Activated T-cell treated with anti-CD3 and anti-CD28 coated beads, Interleukin-2, amount 50 U/mL, for 24 hours (primary cell): ENCODE measurements at regions not wholly inside any gene's neighbourhood (a gene's known extent, or its start where the extent isn't known, plus 50 kb on each side); places are given as distances from the start of the nearest gene placed in this dataset.
"Not testable (repeated sequence)": the region's sequence is repeated elsewhere in the genome, so short reads cannot be mapped to it uniquely, and the experiment has no call there.

Experiments used
- DNase-seq: peaks from one replicate; pipeline ENCODE4 v3.0.0-alpha.2; 2020
- H3K27ac Mint-ChIP-seq: 2 replicates; pipeline ENCODE4 v1.8.0; 2020; ENCODE audit warnings: mild to moderate bottlenecking, mixed read lengths
- H3K27me3 Mint-ChIP-seq: 2 replicates; pipeline ENCODE4 v1.8.0; 2020; ENCODE audit warnings: mixed read lengths
- H3K36me3 Mint-ChIP-seq: 2 replicates; pipeline ENCODE4 v1.8.0; 2020; ENCODE audit warnings: low read depth, mixed read lengths
- H3K4me1 Mint-ChIP-seq: 2 replicates; pipeline ENCODE4 v1.8.0; 2020; ENCODE audit warnings: low read depth, mixed read lengths
- H3K4me3 Mint-ChIP-seq: 2 replicates; pipeline ENCODE4 v1.8.0; 2020; ENCODE audit warnings: mild to moderate bottlenecking, moderate library complexity, mixed read lengths
- H3K9me3 Mint-ChIP-seq: 2 replicates; pipeline ENCODE4 v1.8.0; 2020; ENCODE audit warnings: mixed read lengths

GRCh38 chr7:136386876-136387275 is 409.7 kb upstream of the MTPN start:
- H3K9me3 Mint-ChIP-seq = no peaks in the 10 kb centered on the region
- H3K36me3 Mint-ChIP-seq = no peaks in the 10 kb centered on the region
- H3K27me3 Mint-ChIP-seq = no peaks in the 10 kb centered on the region
- DNase-seq = no peak
- H3K4me1 Mint-ChIP-seq = no peaks in the 10 kb centered on the region
- no peak overlapping the region for H3K27ac Mint-ChIP-seq
- H3K4me3 Mint-ChIP-seq = no peak overlapping the region

DNA sequence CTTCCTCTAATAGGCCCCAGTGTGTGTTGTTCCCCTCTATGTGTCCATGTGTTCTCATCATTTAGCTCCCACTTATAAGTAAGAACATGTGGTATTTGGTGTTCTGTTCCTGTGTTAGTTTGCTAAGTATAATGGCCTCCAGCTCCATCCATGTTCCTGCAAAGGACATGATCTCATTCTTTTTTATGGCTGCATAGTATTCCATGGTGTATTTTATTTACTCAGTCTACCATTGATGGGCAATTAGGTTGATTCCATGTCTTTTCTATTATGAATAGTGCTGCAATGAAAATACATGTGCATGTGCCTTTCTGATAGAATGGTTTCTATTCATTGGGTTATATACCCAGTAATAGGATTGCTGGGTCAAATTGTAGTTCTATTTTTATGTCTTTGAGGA is 394.2 kb upstream of the MTPN start:
- not testable (repeated sequence) for H3K27me3 Mint-ChIP-seq, H3K4me1 Mint-ChIP-seq

DNA sequence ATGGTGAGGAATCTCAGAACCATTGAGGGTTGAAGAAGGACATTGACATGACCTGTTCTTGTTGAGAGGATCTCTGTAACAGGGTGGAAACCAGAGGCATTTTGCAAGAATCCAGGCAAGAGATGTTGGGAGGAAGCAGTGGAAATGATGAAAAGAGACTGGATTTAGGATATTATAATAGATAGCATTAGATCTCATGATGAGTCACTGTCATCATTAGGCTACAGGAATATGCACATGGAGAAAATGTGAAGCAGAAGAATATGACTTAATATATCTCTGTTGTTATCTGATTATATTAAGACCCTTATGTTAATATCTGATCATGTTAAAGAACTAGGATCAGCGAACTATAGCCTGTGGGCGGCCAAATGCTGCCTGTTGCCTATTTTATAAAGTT is 393.0 kb upstream of the MTPN start:
- no peak overlapping the region for H3K4me3 Mint-ChIP-seq
- H3K27ac Mint-ChIP-seq = no peak overlapping the region
- H3K9me3 Mint-ChIP-seq = peaks cover 5% of the 10 kb centered on the region
- DNase-seq = no peak
- no peaks in the 10 kb centered on the region for H3K36me3 Mint-ChIP-seq
- H3K4me1 Mint-ChIP-seq = no peaks in the 10 kb centered on the region
- H3K27me3 Mint-ChIP-seq = no peaks in the 10 kb centered on the region

More for the DNA sequence above, 394.2 kb upstream of the MTPN start:
- H3K27ac Mint-ChIP-seq, H3K4me3 Mint-ChIP-seq, H3K36me3 Mint-ChIP-seq, DNase-seq, H3K9me3 Mint-ChIP-seq: not testable (repeated sequence)

- H3K9me3 Mint-ChIP-seq = peaks cover 5% of the 10 kb centered on the region
- no peaks in the 10 kb centered on the region for H3K36me3 Mint-ChIP-seq
- H3K27ac Mint-ChIP-seq = no peak overlapping the region
- H3K4me1 Mint-ChIP-seq = no peaks in the 10 kb centered on the region
- H3K4me3 Mint-ChIP-seq = no peak overlapping the region
- DNase-seq = no peak
- H3K27me3 Mint-ChIP-seq = no peaks in the 10 kb centered on the region
Measured at GRCh38 chr7:136369225-136369624, 392.1 kb upstream of the MTPN start.

- no peak for DNase-seq
- Mint-ChIP-seq H3K36me3 (no peaks in the 10 kb centered on the region), H3K9me3 (peaks cover 2% of the 10 kb centered on the region), H3K27me3 (no peaks in the 10 kb centered on the region), H3K4me3 (no peak overlapping the region), H3K4me1 (no peaks in the 10 kb centered on the region), H3K27ac (no peak overlapping the region)
Measured at GRCh38 chr7:136359333-136359903, 382.3 kb upstream of the MTPN start.

- peaks cover 2% of the 10 kb centered on the region for H3K9me3 Mint-ChIP-seq
- H3K27ac Mint-ChIP-seq = no peak overlapping the region
- DNase-seq = no peak
- no peaks in the 10 kb centered on the region for H3K36me3 Mint-ChIP-seq
- H3K4me3 Mint-ChIP-seq = no peak overlapping the region
- H3K4me1 Mint-ChIP-seq = no peaks in the 10 kb centered on the region
- no peaks in the 10 kb centered on the region for H3K27me3 Mint-ChIP-seq
Measured at GRCh38 chr7:136353287-136353686, 376.1 kb upstream of the MTPN start.

DNA sequence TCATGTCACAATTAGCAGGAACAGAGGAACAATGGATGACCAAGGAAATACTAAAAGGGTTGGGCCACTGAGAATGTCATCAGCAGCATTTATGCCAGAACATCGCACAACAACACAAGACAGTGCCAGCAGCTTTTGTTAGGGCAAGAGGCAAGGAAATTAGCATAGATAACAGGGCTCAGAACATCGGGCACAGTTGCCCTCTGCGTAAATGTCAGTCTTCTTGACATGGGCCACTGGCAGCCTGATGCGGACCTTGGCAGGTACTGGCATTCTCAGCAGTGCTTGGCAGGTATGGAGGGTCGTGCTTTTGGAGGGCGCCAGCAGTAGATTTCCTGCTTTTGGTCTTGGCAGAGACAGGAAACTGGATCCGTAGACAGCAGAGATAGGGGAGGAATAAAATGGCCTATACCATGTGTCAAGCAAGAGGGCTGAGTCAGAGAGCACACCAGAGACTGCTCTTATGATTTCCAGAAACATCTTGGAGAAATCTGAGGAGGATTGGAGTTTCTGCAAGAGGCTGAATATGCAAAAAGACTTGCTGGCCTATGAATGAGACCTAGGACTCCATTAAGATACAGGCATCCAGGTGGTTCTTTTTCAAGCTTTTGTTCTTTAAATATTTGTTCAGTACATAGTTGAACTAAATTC is 371.5 kb upstream of the MTPN start:
- DNase-seq = no peak
- H3K27me3 Mint-ChIP-seq = no peaks in the 10 kb centered on the region
- H3K4me1 Mint-ChIP-seq = no peaks in the 10 kb centered on the region
- H3K27ac Mint-ChIP-seq = no peak overlapping the region
- H3K9me3 Mint-ChIP-seq = peaks cover 4% of the 10 kb centered on the region
- H3K36me3 Mint-ChIP-seq = no peaks in the 10 kb centered on the region
- H3K4me3 Mint-ChIP-seq = no peak overlapping the region

DNA sequence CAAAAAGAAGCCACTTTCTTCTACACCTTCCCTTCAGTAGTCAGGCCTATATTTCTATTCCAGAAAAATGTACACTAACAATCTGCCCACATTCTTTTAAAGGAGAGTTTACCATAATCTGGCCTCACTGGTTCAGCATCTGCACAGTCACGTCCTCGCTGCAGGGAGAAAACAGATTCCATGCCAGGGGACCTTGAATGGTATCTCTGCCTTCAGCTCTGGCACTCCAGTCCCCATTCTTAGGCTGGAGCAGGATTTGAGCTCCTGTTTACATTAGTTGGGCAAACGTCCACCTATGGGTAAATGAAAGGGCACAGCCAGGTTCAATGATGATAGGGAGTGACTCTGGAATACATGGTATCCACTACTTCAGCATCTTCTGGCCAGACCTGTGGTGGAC is 371.0 kb upstream of the MTPN start:
- H3K9me3 Mint-ChIP-seq = peaks cover 4% of the 10 kb centered on the region
- H3K27me3 Mint-ChIP-seq = no peaks in the 10 kb centered on the region
- no peak for DNase-seq
- no peaks in the 10 kb centered on the region for H3K36me3 Mint-ChIP-seq
- no peak overlapping the region for H3K4me3 Mint-ChIP-seq
- no peaks in the 10 kb centered on the region for H3K4me1 Mint-ChIP-seq
- no peak overlapping the region for H3K27ac Mint-ChIP-seq

- no peaks in the 10 kb centered on the region for H3K27me3 Mint-ChIP-seq
- H3K36me3 Mint-ChIP-seq = no peaks in the 10 kb centered on the region
- H3K27ac Mint-ChIP-seq = no peak overlapping the region
- H3K9me3 Mint-ChIP-seq = peaks cover 2% of the 10 kb centered on the region
- H3K4me3 Mint-ChIP-seq = no peak overlapping the region
- no peaks in the 10 kb centered on the region for H3K4me1 Mint-ChIP-seq
- no peak for DNase-seq
Measured at GRCh38 chr7:136347488-136347887, 370.3 kb upstream of the MTPN start.

DNA sequence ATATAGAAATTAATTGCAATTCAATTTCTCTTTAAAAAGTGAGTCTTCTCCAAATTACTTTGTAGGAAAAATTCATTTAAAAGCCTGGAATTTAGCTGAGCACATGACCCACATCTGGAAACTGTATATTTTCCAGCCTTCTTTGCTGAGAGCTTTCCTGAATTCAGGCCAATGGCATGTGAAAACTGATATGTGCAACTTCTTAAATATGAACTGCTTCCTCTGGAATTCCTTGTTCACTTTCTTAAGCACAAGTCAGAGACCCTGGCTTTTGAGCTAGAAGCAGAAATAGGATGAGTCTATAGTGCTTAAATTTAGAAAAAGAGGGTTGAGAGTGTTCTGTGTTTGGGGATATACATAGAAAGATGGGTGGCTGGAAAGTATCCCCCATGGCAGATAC is 365.1 kb upstream of the MTPN start:
- Mint-ChIP-seq H3K27ac (no peak overlapping the region), H3K4me3 (no peak overlapping the region), H3K4me1 (no peaks in the 10 kb centered on the region), H3K27me3 (no peaks in the 10 kb centered on the region), H3K9me3 (peaks cover 2% of the 10 kb centered on the region), H3K36me3 (no peaks in the 10 kb centered on the region)
- no peak for DNase-seq

GRCh38 chr7:136339464-136339863 is 362.3 kb upstream of the MTPN start:
- H3K4me3 Mint-ChIP-seq = no peak overlapping the region

GRCh38 chr7:136336932-136337331 is 359.8 kb upstream of the MTPN start:
- H3K27me3 Mint-ChIP-seq = no peaks in the 10 kb centered on the region
- H3K36me3 Mint-ChIP-seq = no peaks in the 10 kb centered on the region
- no peaks in the 10 kb centered on the region for H3K4me1 Mint-ChIP-seq
- DNase-seq = no peak
- no peaks in the 10 kb centered on the region for H3K9me3 Mint-ChIP-seq
- H3K27ac Mint-ChIP-seq = no peak overlapping the region
- no peak overlapping the region for H3K4me3 Mint-ChIP-seq

More at GRCh38 chr7:136339464-136339863, 362.3 kb upstream of the MTPN start:
- Mint-ChIP-seq H3K9me3 (no peaks in the 10 kb centered on the region), H3K4me1 (no peaks in the 10 kb centered on the region), H3K36me3 (no peaks in the 10 kb centered on the region), H3K27me3 (no peaks in the 10 kb centered on the region), H3K27ac (no peak overlapping the region)
- no peak for DNase-seq

GRCh38 chr7:136333636-136334035 is 356.5 kb upstream of the MTPN start:
- no peaks in the 10 kb centered on the region for H3K9me3 Mint-ChIP-seq
- H3K4me3 Mint-ChIP-seq = no peak overlapping the region
- no peaks in the 10 kb centered on the region for H3K4me1 Mint-ChIP-seq
- DNase-seq = no peak
- H3K36me3 Mint-ChIP-seq = no peaks in the 10 kb centered on the region
- H3K27ac Mint-ChIP-seq = no peak overlapping the region
- no peaks in the 10 kb centered on the region for H3K27me3 Mint-ChIP-seq

DNA sequence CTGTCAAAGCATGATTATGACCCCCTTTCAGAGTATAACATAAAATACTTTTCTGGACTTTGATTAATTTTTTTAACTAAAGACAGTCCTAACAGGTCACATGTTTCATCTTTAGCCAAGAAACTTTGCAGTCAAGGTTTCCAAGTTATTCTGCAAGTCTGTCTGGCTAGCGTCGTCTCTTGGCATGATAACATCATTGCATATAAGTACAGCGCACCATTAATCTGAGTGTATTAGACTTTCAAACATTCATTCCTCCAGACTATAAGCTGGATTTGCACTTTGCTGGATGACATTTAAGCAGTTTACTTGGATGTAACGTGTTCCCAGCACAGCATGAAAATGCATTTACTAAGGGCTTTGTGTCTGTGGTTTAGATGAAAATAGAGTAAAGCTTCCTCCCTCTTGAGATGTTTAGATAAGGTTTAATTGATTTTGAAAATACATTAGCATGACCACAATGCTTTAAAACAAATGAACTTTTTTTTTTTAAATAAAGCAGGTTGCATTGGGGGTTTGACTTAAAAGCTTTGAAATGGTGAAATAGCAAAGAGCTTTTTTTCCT is 349.0 kb upstream of the MTPN start:
- no peak for DNase-seq
- Mint-ChIP-seq H3K27ac (no peak overlapping the region), H3K27me3 (no peaks in the 10 kb centered on the region), H3K4me3 (no peak overlapping the region), H3K36me3 (no peaks in the 10 kb centered on the region), H3K4me1 (no peaks in the 10 kb centered on the region), H3K9me3 (no peaks in the 10 kb centered on the region)

- Mint-ChIP-seq H3K36me3 (no peaks in the 10 kb centered on the region), H3K27me3 (no peaks in the 10 kb centered on the region), H3K27ac (no peak overlapping the region), H3K4me3 (no peak overlapping the region), H3K9me3 (no peaks in the 10 kb centered on the region), H3K4me1 (no peaks in the 10 kb centered on the region)
- no peak for DNase-seq
Measured at GRCh38 chr7:136325578-136325977, 348.4 kb upstream of the MTPN start.
